ENCODE measurements at regions not wholly inside any gene's neighbourhood (a gene's known extent, or its start where the extent isn't known, plus 50 kb on each side); places are given as distances from the start of the nearest gene placed in this dataset.

DNA sequence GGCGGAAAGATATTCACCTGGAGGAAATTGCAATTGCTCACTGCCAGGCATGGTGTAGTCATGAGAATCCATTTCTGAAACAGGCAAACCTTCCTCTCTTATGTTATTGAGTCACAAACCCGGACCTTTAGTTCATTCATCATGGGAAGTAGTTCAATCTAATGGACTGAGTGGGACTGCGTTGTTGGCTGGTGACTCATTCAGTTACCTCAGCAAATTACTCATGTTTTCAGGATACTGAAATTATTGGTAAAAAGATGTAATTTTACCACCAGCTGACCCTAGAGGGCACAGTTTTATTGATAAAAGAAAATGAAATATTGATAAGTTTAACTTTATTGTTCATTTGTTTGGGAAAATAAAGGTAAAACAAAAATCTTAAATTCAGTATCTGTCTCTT is 1194.4 kb upstream of the SORCS1 start:
- TF ChIP-seq, protein P1, sequence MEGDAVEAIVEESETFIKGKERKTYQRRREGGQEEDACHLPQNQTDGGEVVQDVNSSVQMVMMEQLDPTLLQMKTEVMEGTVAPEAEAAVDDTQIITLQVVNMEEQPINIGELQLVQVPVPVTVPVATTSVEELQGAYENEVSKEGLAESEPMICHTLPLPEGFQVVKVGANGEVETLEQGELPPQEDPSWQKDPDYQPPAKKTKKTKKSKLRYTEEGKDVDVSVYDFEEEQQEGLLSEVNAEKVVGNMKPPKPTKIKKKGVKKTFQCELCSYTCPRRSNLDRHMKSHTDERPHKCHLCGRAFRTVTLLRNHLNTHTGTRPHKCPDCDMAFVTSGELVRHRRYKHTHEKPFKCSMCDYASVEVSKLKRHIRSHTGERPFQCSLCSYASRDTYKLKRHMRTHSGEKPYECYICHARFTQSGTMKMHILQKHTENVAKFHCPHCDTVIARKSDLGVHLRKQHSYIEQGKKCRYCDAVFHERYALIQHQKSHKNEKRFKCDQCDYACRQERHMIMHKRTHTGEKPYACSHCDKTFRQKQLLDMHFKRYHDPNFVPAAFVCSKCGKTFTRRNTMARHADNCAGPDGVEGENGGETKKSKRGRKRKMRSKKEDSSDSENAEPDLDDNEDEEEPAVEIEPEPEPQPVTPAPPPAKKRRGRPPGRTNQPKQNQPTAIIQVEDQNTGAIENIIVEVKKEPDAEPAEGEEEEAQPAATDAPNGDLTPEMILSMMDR (IDR thresholded peaks at IDR 0.05; ENCODE audit: low read length): no peak; the same call in 1 of the 2 replicates
- TF ChIP-seq EZH2 (IDR thresholded peaks at IDR 0.05; ENCODE audit: borderline replicate concordance, low read length): no peak

All from OCI-LY1 (cell line).